RWPE1 (cell line): ENCODE measurements at regions not wholly inside any gene's neighbourhood (a gene's known extent, or its start where the extent isn't known, plus 50 kb on each side); places are given as distances from the start of the nearest gene placed in this dataset.

Experiments used
- CTCF ChIA-PET: fragments of 350-600 bp; sonication (Branson Sonifier 250); formaldehyde crosslinking; extraction: SDS; loops from one replicate; lab custom pipeline; 2021; lab: Yijun Ruan, JAX
- POLR2A ChIA-PET: fragments of 400-600 bp; formaldehyde crosslinking; extraction: SDS; loops from one replicate; lab custom pipeline; 2020; ENCODE audit warnings: antibody characterized with exemption; ENCODE audit not compliant: low non-redundant PET; lab: Yijun Ruan, JAX
- DNase-seq: peaks from one replicate; pipeline ENCODE4 v3.0.0; 2012; ENCODE audit warnings: low spot score
- H3K27ac ChIP-seq: fragments of 450-650 bp; 2 replicates; pipeline ENCODE4 v1.5.1; 2017
- TF ChIP-seq, protein P1 (sequence below): fragments of 450-650 bp; conservative IDR thresholded peaks from 2 replicates; pipeline ENCODE4 v1.5.1; 2017; ENCODE audit warnings: low read depth, mild to moderate bottlenecking

DNA sequence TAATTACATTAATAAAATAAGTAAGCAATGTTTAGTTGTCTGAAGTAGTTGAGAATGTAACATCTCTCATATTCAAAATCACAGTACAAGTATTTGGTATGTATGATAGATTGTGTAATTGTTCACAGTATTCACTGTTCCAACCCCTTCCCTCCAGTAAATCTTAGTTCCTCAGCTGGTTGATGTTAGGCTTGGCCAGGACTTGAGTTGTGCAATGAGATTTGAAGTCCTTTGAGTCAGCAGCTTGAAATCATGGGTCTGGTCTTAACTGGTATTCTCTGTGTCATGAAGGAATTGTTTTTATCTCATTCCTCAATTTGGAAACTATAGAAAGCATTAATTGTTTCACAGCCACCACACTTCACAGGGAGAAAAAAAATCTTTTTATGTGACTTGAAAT is 477.1 kb downstream of the FSCB start:
- DNase-seq = peak; percentile 2
- POLR2A ChIA-PET = no interaction called here
- CTCF ChIA-PET = no interaction called here
- TF ChIP-seq, protein P1, sequence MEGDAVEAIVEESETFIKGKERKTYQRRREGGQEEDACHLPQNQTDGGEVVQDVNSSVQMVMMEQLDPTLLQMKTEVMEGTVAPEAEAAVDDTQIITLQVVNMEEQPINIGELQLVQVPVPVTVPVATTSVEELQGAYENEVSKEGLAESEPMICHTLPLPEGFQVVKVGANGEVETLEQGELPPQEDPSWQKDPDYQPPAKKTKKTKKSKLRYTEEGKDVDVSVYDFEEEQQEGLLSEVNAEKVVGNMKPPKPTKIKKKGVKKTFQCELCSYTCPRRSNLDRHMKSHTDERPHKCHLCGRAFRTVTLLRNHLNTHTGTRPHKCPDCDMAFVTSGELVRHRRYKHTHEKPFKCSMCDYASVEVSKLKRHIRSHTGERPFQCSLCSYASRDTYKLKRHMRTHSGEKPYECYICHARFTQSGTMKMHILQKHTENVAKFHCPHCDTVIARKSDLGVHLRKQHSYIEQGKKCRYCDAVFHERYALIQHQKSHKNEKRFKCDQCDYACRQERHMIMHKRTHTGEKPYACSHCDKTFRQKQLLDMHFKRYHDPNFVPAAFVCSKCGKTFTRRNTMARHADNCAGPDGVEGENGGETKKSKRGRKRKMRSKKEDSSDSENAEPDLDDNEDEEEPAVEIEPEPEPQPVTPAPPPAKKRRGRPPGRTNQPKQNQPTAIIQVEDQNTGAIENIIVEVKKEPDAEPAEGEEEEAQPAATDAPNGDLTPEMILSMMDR = no peak
- H3K27ac ChIP-seq = no peak overlapping the region

- CTCF ChIA-PET = interaction anchor here (0.8 kb wide), 1 partner anchor 10 kb away, joined by 3 read pairs; no protein-coding TSS in a partner anchor
- POLR2A ChIA-PET = no interaction called here
- TF ChIP-seq, protein P1 = no peak
- H3K27ac ChIP-seq = no peak overlapping the region
- DNase-seq = no peak
These were observed 479.7 kb downstream of the FSCB start for GRCh38 chr14:44027397-44027796.

- TF ChIP-seq, protein P1 = no peak
- DNase-seq = no peak
- CTCF ChIA-PET = interaction anchor here (0.6 kb wide), 1 partner anchor 218 kb away, joined by 4 read pairs; no protein-coding TSS in a partner anchor
- H3K27ac ChIP-seq = no peak overlapping the region
- POLR2A ChIA-PET = no interaction called here
These were observed 496.5 kb downstream of the FSCB start for GRCh38 chr14:44010595-44010994.

- TF ChIP-seq, protein P1 = no peak
- H3K27ac ChIP-seq = no peak overlapping the region
- POLR2A ChIA-PET = no interaction called here
- DNase-seq = no peak
- CTCF ChIA-PET = interaction anchor here (0.6 kb wide), 1 partner anchor 33 kb away, joined by 3 read pairs; no protein-coding TSS in a partner anchor
These were observed 497.0 kb downstream of the FSCB start for GRCh38 chr14:44010071-44010470.

DNA sequence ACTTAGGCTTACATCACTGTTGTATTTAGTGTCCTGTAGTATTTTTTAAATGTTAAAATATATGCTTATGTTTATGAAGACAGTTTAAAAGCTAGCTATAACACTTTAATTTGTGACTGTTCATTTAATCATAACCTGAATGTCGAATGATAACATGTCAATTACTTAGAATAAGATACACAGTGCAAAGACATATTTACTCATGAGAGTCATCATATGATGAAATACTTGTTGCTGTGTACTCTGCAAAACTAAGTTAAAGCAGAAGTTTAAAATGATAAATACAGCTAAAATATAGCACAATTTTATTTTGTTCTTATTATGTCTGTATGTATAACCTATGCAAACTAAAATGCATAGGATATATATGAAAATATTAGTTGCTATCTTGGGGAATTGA is 497.4 kb downstream of the FSCB start:
- no peak for DNase-seq
- TF ChIP-seq, protein P1 = no peak
- H3K27ac ChIP-seq = no peak overlapping the region
- POLR2A ChIA-PET = no interaction called here
- CTCF ChIA-PET = interaction anchor here (0.6 kb wide), 2 partner anchors 33 to 215 kb away, joined by 3 to 6 read pairs; no protein-coding TSS in a partner anchor

- H3K27ac ChIP-seq = no peak overlapping the region
- TF ChIP-seq, protein P1 = no peak
- DNase-seq = no peak
- POLR2A ChIA-PET = no interaction called here
- CTCF ChIA-PET = no interaction called here
These were observed 518.1 kb downstream of the FSCB start for GRCh38 chr14:43988989-43989388.
